ENCODE measurements at regions not wholly inside any gene's neighbourhood (a gene's known extent, or its start where the extent isn't known, plus 50 kb on each side); places are given as distances from the start of the nearest gene placed in this dataset.
A peak's percentile ranks its signal among the peaks of the same experiment; 100 is the strongest.

DNA sequence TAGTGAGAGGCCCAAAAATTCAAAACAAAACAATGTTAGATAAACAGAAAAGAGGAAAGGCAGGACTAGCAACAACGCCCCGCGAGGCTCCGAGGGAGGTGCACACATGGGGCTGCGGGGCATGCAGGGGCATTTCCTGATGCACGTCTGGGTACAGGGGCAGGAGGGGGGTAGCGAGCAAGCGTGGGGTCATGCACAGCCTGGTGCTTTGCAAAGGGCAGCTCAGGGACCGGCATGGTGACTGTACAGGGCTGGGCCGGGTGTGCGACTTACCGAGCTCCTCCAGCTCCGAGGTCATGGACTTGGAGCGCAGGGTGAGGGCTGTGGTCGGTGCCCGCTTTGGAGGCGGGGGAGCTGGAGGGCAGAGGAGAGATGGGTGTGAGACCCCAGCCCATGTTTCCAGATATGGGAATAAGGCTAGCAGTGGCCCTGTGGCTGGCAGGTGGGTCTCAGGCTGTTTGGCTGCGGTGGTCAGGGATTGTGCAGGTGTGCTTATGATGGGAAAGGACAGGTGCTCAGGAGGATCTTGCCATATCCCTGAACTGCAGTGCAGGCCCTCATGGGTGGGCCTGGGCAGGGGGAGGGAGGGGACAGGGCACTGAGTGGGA lies 103.7 kb downstream of the CTTN start:
- no peak for DNase-seq

DNA sequence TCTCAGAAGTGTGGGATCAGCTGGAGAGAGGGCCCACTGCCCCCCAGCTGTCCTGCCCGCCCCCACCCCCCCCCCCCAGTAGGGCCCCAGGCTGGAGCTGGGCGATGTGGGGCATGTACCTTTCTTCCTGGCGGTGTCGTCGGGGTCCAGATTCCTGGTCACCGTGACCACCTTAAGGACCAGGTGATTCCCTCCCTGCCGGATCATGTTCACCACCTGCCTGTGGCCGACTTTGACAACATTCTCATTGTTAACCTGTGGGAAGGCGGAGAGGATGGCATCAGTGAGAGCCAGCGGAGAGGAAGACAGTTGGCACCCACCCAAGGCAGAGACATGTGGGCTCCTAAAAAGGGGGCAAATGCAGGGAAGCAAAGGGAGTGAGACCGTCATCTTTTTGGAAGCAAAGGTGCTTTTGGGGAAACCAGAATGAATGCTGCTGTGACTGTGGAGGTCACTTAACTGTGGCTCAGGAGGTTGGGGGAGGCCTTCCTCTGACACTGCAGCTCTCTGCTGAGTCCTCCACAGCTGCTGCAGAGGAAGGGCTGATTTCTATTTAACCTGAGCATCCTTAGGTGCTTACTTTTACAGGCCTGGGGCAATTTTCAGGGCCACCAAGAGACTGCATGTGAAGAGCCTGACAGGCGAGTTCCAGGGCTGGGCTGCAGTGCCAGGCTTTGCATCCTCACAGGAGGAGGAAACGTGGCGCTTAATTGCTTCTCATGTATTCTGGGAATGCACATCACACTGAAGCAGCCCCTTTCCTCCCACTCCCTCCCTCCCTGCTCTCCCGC lies 104.5 kb downstream of the CTTN start:
- no peak for DNase-seq

DNA sequence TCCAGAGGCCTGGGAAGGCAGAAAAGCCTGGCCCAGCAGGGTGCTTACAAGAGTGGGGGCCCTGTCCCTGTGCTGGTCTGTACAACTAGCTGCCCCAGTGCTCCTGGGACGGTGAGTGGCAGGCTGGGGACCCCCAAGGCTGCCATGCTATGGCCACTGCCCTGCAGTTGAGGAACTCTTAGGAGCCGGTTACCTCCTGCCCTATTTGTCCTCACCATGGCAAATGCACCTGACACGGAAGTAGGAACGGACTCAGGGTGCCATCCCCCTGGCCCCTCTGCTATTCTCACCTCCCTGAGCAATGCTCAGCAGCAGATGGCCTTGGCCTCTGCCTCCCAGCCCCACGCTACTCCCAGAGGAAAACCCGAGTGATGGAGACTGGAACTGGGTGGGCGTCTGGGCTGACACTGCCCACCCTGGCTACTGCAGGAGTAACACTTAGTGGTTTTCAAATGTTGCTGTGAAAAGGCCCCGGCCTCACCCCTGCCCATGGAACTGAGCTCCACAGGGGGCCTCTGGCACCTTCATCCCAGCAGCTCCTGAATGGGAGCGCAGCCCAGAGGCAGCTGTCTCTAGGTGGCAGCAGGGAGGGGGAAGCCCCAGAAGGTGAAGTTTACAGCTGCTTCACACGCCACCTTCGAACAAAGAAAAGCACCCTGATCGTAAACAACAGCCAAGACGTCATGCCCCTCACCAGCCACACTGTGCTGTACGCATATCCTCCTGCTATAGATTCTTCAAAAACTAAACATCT lies 105.3 kb downstream of the CTTN start:
- DNase-seq = no peak

DNA sequence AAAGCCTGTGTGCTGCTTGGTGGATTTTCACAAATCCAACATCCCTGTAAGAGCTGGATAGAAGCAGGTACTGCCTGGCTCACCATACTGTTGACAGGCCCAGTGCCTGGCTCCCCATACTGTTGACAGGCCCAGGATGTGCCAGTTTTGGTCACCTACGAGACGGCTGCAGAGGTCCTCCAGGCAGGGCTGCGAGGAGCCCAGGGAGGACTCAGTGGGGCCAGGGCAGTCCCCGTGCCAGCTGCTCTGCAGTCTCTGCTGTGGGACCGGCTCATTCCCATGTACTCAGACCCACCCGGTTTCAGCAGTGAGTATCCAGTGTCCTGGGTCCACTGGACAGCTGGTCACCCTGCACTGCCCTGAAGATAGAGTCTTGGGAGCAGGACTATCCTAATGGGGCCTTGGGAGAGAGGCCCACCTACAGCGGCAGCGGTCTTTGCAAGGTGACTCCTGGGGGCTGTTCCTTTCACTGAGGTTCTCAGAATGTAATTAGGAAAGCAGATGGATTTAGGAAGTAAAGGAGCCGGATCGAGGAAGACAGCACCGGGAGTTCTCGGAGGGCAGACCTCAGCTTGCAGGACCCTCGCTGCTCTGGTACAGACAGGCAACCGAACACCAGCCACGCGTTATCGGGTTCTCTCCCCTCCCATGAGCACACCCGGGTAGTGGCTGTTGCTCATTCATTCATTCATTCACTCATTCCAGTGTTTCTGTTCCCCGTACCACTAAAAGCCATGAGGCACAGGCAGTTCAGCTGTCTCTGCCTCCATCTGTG lies 106.1 kb downstream of the CTTN start:
- DNase-seq = no peak

DNA sequence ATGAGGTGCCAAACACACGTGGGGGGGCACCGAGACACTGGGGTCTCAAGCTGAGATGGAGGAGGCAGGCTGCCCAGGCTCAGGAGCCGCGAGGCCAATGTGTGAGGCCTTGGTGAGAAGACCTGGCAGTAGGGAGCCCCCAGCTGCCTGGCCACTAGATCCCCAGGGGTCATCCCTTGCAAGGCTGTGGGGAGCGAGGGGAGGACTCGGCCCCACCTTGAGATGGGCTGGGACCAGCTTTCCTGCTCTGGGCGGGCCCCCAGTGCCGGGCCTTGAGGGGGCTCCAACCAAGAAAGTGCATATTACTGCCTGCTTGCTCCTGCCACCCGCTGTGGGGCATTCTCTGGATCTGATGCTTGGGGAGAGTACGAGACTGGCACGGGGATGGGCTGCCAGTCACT lies 107.0 kb downstream of the CTTN start:
- DNase-seq = no peak

DNA sequence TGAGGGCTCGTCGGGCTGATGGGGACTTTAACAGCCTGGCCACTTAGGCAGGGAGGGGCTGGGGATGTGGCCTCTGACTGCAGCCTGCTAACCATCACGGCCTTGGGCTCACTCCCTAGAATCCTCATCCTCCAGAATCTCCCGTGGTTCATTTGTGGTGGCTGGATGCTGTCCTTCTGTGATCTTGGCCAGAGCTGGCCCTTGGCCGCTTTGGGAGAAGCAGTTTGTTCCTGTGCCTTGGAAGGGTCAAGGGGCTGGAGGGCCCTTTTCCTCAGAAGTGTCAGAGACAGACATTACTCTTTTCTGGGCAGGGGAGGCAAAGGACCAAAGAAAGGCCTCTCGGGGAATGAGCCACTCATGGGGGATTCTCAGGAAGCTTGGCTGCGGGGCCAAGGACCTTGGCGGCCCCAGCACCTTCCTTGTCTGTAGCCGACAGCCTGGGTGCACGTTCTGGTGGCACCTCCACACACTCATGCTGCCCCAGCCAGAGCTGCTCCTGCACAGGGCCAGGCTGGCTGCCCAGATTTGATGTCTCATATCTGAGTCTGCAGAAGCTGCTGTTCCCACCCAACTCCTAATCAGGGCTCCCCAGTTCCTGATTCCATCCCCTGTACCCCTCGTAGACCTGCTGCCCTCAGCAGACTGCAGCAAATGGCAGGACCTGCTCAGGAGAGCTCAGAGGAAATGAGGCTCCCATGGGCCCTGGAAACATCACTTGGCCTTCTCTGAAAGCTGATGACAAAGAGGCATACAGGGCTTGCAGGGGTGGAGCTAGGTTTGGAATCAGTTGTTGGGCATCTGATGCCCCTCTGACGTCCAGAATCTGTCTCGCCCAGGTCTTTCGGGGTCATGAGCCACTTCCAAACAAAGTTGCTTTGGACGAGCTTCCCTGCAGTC lies 107.7 kb downstream of the CTTN start:
- DNase-seq = no peak

DNA sequence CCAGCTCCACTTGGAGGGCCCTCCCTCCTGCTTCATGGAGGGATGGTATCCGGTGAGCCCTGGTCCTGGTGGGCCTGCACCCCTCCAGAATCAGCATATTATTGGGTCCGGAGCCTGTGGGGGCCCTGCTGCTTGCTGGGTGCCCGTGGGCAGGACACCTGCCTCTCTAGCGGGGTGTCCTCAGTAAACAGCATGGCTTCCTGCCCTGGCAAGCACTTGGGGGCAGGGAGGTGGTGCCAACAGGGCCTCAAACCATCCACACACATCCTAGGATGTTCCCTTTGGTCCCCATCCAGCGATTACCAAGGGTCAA lies 108.3 kb downstream of the CTTN start:
- no peak for DNase-seq

DNA sequence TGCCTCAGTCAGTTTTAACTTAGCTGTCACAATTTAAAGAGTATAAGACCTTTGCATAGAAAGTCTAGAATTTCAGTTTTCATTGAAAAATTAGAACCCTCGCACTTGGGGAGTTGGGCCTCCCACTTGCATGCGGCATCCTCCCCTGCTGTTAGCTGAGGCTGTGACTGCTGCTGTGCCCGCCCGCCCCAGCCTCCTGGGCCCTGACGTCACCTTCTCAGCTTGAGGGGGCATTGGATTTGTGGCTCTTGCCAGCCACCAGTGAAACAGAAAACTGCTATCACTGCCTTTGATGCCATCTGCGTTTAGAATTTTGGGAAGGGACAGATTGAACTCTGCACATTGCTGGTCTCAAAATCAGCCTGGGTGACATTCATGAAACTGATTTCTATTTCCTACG lies 108.7 kb downstream of the CTTN start:
- no peak for DNase-seq

DNA sequence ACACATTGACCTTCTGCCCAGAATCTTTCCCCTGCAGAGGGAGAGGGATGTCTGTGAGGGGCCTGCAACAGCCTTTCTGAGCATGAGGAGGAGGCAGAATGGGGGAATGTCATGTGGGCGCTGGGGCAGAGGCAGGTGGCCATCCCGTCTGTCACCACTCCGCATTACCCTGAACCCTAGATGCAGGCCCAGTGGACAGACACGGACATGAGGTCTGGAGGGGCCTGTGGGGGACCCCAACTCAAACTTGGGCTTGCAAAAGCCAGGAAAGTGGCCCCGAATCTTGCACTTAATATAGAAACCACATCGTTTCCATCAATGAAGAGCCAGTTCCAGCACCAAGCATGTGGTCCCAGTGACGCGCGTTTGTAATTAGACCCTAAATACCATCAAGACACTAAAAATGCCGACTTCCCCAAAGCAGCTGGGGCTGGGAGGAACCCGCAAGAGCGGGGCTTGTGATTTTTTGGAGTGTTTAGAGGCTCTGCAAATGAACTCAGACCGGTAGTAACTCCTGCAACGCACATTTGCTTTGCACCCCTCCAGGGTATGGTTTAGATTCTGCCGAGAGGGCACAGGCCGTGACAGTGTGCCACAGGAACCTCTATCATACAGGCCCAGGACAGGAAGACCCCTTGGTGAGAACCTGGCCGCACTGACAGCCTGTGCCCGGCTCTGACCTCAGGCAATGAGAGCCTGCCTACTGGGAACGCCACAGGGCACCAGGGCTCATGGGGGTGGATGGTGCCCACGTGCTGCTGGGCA lies 109.3 kb downstream of the CTTN start:
- DNase-seq = no peak

DNA sequence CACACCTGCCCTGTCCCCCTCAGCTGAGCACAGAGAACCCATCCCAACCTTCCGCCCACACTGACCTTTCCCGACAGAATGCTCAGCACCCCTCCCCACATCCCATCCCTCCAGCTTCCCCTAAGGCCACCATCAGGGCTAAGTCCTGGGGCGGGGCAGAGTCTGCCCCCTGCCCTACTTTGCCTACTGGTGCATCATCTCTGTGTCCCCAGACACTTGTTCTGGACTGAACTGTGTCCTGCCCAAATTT lies 109.8 kb downstream of the CTTN start:
- DNase-seq = no peak

DNA sequence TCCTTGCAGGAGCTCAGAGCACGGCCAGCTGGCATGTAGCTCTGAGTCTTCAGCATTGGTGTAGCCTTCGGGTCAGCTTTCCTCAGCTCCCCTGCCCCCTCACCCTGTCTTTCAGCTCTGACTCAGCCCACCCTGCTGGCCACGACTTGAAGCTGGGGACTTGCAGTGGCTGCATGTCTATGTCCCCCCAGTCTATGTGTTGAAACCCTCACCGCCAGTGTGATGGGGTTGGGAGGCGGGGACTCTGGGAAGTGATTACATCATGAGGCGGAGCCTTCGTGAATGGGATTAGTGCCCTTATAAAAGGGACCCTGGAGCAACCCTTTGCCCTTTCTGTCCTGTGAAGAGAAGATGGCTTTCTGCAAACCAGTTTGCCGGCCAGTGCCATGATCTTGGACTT lies 111.1 kb downstream of the CTTN start:
- DNase-seq = no peak

DNA sequence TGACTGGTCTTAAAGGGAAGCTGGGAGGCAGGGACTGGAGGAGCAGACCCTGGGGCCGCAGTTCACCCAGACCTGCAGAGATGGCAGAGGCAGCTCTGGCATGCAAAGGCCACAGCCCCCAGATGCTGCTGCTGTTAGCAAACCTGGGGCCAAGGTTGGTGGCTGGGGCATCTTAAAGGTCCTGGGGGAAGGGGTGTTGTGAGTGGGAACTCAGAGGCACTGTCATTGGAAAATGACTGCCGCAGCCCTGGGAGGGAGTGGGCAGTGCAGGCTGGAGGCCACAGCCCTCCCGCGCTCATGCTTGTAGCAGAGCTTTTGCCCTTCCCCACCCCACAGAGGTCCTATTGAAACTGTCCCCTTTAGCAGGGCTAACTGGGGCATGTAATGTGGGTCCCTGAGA lies 111.8 kb downstream of the CTTN start:
- DNase-seq = no peak

DNA sequence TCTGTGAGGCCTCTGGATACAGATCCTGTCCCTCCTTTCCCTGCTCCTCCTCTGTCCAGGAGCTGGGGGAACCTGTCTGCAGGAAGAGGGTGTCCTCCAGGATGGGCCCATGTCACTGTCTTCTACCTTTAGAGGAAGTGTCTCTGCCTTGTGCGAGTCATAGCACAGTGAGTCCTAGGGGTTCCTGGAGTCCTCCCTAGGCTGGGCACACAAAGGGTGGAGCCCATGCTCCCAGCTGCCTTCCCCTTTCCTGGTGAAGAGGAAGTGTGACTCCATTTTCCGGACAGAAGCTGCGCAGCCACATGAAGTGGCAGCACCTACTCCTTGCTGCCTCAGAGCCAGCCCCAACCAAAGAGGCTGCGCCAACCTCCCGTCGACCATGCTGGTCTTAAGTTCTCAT lies 112.2 kb downstream of the CTTN start:
- DNase-seq = no peak

DNA sequence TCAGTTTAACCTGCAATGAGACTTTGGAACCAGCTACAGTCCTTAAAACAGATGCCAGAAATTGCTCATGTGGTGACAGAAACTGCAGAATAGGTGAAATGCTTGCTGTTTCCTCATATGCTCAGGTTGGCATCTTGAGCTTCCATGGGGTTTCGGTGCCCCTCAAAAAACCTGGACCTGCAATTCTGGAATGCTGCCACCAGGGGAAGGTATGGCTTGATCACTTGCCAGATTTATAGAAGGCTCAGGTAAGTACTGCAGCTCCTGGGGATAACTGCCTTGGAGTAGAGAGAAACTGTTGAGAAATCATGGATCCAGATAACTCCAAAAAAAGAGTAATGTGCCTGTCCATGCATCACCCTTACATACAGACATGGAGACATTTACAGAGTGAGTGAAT lies 113.0 kb downstream of the CTTN start:
- no peak for DNase-seq

DNA sequence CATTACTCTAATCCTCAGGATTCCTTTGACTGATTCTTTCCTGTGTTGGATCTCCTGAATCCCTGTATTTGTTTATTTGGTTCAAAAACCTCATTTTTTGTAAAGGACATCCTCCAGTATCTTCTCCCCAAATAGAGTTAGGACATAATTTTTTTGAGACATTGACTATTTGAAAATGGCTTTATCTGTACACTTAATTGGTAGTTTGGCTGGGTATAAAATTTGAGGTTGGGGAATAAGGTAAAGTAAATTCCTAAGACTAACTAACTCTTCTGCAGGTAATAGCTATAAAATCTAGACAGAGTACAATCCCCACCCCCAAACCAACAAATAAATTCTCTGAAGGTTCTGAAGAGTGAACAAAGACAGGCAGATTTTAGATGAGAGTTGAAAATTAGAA lies 114.4 kb downstream of the CTTN start:
- DNase-seq = no peak

DNA sequence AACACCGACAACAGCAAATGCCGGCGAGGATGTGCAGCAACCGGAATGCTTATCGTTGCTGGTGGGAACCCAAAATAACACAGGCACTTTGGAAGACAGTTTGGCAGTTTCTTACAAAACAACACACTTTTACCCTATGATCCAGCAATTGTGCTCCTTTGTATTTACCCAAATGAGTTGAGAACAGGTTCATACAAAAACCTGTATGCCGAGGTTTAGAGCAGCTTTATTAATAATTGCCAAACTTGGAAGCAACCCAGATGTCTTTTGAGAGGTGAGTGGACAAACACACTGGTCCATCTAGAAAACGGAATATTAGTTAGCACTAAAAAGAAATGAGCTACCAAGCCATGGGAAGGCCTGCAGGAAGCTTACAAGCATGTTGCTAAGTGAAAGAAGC lies 118.9 kb downstream of the CTTN start:
- no peak for DNase-seq

DNA sequence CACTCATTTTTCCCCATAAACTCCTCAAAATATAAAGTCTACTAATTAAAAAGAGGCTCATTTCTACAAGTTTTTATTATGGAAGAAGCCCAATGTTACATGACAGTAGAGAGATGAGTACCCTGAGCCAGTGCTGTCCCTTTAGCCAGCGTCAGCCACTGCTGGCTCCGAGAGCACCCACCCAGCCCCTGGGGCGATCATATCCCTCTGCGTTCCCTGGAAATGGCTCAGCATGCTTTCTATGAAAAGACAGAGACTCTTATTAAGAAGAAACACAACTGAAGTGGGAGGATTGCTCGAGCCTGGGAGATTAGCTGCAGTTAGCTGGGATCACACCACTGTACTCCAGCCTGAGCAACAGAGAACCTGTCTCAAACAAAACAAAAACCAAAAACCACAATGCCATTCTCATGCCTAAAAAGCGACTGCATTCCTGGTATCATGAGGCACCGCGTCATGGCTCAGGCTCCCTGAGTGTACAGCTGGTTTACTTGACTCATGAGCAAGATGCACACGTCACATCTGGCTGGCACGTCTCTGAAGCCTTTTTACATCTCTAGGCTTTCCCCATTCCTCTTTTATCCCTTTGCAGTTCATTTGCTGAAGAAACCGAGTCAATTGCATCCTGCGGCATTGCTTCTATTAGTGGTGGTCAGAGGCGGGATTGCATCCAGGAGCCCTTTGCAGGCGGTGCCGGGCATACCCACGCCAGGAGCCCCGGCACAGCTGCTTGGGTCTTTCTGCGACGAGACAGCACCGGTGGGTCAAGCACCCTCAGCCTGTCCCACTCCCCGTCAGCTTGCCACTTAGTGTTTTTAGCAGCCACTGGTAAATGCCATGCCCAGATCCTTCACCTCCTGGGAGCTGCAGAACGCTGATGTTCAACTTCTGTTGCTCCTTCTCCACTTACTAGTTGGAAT lies 119.9 kb downstream of the CTTN start:
- peak; percentile 69 for DNase-seq

DNA sequence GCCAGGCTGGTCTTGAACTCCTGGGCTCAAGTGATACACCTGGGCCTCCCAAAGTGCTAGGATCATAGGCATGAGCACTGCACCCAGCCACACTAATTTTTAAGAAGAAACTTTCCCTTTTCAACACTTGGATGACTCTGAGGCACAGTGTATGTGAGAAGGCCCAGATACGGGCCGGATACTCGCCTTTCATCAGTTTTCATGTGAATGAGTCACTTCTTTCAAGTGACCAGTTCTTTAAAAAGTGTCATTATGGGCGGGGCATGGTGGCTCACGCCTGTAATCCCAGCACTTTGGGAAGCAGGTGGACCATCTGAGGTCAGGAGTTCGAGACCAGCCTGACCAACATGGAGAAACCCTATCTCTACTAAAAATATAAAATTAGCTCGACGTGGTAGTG lies 120.8 kb downstream of the CTTN start:
- DNase-seq = no peak

DNA sequence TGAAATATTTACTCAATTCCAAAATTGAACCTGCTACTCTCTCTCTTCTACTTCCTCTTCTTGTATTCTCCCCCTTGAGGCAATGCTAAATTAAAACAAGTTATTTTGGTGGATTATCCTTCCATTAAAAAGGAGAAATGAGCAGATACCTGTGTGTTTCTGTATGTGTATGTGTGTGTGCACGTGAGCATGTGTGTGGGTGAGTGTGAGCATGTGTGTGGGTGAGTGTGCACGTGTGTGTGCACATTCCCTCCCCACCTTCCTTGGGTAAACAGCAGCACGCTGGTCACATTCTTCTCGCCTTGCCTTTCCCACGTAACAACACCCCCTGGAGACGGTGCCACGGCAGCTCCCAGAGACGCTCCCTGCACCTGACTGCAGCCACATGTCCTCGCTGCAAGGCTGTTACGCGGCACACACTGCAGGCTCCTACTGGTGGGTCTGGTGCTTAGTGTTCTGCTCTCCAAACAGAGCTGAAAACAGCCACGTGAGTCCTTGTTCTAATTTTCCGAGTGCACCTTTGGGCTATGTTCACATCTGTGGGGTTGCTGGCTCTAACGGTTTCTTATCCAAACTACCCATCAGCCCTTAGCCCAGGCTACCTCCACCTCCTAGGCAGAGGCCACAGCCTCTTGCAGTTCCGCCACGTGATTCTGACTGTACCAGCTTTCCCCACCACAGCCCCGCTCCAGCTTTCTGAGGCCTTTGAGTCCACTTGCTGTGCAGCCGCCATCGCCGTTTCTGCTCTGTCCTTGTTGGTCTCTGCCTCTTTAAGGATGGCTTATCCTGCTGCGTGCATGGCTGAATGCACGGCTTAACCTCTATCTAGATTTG lies 123.4 kb downstream of the CTTN start:
- no peak for DNase-seq

DNA sequence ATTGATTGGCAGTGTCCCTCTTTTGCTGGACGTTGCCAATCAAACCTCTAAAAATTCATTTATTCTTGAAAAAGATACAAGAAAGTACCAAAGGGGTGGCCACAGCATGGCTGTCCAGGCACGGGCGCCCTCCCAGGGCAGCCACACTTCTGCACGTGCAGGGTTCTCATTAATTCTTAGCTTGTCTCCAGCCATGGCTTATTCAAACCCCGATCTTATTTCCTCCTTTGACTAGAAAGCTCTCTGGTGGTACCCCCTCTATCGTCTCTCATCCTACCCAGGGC lies 123.9 kb downstream of the CTTN start:
- no peak for DNase-seq
